ENCODE measurements at regions not wholly inside any gene's neighbourhood (a gene's known extent, or its start where the extent isn't known, plus 50 kb on each side); places are given as distances from the start of the nearest gene placed in this dataset.
"Not testable (repeated sequence)": the region's sequence is repeated elsewhere in the genome, so short reads cannot be mapped to it uniquely, and the experiment has no call there.

DNA sequence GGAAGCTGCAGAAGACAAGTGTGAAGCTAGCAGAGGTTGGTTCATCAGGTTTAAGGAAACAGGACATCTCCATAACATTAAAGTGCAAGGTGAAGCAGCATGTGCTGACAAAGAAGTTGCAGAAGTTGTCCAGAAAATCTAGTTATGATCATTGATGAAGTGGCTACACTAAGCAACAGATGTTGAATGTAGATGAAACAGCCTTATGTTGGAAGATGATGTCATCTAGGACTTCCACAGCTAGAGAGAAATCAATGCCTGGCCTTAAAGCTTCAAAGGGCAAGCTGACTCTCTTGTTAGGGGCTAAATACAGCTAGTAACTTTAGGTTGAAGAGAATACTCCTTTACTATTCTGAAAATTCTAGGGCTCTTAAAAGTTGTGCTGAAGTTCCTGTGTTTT, 340.2 kb upstream of the SOX9 start:
- DNase-seq (ENCODE audit: low spot score), result no peak

DNA sequence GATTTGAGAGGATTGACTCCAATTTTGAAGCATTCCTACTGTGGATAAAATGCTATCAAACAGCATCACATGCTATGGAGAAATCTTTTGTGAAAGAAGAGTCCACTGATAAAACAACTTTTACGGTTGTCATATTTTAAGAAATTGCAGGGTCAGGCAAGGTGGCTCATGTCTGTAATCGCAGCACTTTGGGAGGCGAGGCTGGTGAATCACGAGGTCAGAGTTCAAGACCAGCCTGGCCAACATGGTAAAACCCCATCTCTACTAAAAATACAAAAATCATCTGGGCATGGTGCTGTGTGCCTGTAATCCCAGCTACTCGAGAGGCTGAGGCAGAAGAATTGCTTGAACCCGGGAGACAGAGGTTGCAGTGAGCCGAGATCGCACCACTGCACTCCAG, 338.8 kb upstream of the SOX9 start:
- DNase-seq (ENCODE audit: low spot score), result not testable (repeated sequence)

DNA sequence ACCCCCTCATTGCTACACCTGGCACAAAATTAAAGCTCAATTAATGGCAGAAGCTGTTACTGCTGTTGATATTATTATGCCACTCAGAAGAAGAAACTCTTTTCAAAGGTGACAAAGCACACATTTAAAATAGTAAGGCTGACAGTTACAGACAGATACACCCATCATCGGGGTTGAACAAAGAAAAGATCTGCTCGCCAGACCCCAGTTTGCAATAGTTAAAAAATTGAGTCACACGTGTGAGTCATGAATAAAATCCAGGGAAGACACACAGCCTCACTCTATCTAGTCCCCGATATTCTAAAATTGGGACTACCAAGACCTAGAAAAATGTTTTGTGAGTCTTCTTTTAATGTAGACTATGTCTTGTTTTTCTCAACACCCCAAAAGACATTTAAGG, 330.0 kb upstream of the SOX9 start:
- DNase-seq (ENCODE audit: low spot score), result peak; percentile 41

DNA sequence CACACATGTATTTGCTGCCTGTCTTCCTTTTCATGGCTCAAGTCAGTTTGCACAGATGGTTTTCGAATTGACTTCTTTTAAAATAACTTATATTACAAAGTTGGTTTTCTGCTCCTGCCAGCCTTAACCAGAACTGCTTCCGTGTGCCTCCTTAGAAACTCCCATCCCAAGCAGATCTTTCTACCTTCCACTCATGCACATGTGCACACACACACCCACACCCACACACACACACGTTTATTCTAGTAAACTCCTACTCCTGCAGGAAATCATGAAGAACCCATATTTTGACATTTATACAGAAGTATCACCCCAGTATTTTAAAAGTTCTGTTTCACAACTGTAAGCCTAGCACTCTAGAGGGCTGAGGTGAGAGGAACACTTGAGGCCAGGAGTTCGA, 329.5 kb upstream of the SOX9 start:
- DNase-seq (ENCODE audit: low spot score), result no peak

DNA sequence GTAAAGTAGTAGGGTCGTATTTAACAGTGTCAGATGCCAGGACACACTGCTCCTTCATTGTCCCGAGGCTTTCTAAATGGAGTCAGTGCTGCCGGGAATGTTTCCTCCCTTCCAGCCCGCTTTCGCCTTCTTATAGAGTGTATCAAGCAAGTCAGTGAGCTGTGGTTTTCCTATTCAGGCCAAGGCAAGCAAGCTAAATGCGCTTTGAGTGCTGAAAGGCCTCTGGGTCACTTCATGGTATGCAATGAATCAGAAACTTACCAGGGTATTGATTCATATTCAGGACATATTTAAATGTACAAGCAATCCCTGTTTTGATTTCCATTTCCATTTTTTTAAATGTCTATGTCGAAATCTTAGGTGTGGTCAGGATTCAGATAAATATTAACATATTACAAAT, 327.9 kb upstream of the SOX9 start:
- DNase-seq (ENCODE audit: low spot score), result peak; percentile 11

DNA sequence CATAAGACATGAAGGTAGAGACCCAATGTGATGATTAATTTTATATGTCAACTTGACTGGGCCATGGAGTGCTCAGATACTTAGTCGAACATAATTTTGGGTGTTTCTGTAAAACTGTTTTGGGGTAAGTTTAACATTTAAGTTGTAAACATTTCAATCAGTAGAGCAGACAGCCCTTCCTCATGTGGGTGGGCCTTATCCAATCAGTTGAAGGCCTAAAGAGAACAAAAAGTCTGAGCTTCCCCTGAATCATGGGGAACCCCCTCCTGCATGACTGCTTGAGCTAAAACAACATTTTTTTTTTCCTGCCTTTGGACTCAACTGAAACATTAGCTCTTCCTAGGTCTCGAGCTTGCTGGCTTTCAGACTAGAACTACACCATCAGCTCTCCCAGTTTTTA, 327.3 kb upstream of the SOX9 start:
- no peak for DNase-seq (ENCODE audit: low spot score)

DNA sequence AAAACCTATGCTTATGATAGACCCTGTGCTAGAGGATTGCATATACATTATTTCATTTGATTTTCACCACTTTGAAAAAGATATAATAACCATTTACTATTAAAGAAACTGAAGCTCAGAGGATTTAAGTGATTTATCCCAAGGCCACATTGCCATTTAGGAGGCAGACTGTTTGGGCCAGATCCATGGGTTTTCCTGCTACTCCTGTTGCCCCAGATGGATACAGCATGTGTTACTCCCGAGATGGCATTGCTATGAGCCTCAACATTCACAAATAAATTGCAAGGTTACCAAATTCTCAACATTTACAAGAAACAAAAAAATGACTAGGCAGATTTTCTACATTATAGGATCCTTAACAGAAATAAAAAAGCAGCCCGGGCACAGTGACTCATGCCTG, 322.1 kb upstream of the SOX9 start:
- no peak for DNase-seq (ENCODE audit: low spot score)

DNA sequence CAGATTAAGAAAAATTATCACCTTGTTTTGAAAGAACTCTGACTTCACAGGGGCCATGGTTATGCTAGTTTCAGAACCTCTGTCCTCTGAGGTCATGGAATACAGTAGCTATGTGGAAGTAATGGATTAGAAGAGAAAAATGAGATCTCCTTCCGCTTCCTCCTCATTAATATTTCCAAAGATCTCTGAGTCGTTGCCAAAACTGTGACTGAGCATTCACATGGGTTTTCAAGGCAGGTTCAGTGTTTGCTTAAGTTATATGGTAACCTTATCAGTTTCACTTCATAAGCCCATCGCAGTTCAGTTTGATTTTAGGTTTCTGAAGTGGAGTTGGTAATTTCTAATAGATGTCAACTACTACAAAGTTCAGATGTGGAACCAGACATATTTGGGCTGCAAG, 321.2 kb upstream of the SOX9 start:
- no peak for DNase-seq (ENCODE audit: low spot score)

DNA sequence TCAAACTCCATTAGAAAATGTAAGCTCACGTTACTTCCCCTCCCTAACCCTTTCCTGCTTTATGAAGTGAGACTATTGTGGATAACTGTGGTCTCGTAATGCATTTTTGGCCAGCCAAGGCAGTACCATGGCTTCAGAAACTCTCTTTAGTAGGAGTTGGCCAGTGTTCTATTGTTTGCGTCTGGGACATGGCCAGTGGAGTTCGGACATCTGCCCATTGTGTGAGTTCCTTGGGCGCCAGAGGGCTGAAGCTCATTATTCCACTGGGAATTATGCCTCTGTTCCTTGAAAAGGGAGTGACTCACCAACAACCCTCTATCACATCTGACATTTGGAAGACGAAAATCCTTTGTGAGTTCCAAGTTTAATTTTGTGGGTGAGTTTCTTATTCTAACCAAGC, 319.5 kb upstream of the SOX9 start:
- peak; percentile 88 for DNase-seq (ENCODE audit: low spot score)

DNA sequence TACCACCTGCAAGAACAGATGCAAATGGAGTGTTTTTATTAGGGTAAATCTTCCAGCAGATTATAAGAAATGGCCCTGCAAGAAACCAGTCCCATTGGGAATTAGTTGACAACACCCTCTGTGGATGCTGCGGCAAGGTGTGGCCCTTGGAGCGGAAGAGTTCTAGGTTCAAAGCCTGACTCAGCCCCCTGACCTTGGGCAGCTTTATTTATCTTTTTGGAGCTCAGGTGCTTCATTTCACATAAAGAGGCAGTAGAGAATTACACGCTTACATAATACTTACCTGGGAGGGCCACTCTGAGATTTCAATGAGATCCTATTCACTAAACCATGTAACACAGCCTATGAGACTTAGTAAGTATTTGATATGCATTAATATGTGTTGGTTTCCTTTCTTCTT, 318.2 kb upstream of the SOX9 start:
- DNase-seq (ENCODE audit: low spot score), result no peak

DNA sequence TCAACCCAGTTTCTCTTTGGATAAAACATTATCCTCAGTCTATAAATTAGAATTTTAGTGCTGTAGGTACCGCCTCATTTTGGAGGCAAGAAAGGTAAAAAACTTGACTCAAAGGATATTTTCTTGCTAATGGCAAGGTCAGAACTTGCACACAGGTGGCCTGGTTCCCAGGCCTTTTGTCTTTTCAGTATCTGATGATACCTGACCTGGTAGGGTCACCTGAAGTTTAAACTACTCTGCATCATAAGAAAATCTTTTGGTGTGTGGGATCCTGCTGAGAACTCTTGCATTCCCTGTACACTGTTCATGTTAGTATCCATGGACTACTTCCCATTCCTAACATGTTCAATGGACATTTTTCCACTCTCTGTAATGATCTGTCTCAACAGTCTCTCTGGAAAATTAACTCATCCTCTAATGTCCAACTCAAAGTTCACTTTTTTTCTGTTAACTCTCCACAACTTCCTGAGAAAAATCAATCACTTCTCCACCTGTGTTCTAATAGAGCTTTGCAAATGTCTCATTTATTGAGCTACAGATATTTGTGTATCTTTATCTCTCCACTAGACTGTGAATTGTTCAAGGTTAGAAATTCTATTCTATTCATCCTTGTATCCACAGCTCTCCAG, 317.1 kb upstream of the SOX9 start:
- DNase-seq (ENCODE audit: low spot score), result no peak

DNA sequence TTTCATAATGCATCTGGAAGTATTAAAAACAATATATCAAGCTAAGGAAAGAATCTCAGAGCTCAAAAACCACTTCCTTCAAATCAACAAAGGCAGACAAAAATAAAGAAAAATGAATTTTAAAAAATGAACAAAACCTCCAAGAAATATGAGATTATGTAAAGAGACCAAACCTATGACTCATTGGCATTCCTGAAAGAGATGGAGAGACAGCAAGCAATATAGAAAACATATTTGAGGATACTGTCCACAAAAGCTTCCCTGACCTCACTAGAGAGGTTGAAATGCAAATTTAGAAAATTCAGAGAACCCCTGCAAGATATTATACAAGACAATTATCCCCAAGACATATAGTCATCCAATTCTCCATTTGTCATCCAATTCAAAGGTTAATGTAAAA, 311.3 kb upstream of the SOX9 start:
- no peak for DNase-seq (ENCODE audit: low spot score)

DNA sequence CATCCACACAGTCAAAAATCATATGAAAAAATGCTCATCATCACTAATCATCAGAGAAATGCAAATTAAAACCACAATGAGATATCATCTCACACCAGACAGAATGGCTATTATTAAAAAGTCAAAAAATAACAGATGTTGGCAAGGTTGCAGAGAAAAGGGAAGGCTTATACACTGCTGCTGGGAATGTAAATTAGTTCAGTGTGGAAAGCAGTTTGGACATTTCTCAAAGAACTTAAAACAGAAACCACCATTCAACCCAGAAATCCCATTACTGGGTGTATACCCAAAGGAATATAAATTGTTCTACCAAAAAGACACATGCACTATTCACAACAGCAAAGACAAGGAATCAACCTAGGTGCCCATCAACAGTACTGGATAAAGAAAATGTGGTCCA, 307.0 kb upstream of the SOX9 start:
- DNase-seq (ENCODE audit: low spot score), result not testable (repeated sequence)

DNA sequence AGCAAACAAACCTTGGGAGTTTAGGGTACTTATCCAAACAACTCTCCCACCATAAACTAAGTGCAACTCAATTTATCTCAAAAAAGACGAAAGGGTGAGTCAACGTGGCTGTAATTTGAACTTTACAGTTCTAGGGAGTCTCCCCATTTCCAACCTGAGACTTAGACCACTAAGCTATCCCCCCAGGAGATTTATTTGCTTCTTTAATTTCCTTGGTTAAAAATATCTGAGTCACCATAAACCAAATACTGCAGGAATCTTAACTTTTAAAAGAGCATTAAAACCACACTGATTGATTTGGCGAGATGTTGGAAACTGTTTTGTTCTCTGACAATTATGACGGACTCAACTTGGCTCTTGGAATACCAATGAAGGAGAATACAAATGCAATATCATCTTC, 299.3 kb upstream of the SOX9 start:
- no peak for DNase-seq (ENCODE audit: low spot score)

DNA sequence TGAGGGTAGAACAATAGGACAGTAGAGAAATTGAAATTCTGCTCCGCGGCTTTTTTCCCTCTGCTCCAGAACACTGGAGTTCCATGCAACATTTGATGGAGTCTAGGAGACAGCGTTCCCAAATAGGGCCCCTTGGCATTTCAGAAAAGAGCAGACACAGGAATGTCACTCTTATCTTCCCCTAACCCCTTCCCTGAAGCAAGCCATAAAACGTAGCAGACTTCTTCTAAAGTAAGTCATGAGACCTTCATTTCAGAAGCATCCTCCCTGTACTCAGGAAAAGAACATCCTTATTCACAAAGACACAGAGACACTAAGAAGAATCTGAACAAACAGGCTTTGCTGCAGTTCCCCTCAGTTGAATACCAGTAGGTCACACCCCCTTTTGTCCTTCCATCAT, 296.1 kb upstream of the SOX9 start:
- no peak for DNase-seq (ENCODE audit: low spot score)

DNA sequence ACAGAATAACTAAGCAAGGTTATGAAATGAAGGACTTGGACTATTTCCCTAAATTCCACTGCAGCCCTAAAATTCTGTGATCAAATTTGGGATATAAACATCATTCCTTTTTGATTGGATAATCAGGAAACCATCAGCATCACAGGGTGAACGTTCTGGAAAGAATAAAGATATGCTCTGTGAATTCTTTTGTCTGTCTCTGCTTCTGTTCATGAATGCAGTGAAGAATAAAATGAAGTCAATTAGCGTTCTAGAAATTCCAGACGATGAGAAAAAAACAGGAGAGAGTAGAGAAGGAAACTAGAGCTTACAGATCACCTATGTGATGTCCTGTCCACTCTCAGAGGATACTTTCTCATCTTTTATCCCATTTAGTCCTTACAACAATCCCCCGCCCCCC, 295.1 kb upstream of the SOX9 start:
- DNase-seq (ENCODE audit: low spot score), result peak; percentile 6

DNA sequence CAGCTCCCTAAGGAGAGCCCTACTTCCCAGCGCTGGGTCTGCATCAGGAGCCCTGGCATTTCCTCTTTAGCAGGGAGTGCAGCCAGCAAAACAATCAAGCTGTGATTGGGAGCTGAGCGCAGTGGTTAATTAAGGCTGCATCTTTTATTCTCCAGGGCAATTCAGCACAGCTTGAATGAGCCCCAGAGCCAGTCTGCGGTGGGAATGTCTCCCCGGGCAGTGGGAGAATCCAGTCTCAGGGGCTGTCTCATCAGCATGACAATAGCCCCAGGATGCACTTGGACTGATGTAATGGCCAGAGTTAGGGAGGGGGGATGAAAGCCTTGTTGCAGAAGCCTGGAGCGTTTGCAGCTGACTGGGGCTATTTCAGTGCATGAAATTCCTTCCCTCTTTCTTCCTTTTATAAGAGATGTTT, 292.6 kb upstream of the SOX9 start:
- peak; percentile 68 for DNase-seq (ENCODE audit: low spot score)

DNA sequence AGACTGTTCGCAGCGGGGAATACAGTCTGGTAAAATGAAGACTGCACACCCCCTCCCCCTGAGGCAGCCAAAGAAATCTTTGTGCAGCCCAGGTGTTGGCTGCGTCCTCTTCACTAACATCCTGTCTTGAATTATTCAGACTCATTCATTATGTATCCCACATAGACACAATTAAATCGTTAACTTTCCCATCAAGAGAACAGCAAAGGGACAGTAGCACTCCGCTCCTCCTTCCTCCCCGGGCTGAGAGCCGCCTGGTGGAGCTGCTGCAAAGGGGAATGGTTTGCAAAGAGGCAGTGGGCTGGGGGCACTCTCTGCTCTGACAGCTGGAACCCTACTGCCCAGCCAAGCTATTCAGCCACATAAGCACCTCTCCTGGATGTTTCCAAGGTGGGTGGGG, 290.0 kb upstream of the SOX9 start:
- no peak for DNase-seq (ENCODE audit: low spot score)

DNA sequence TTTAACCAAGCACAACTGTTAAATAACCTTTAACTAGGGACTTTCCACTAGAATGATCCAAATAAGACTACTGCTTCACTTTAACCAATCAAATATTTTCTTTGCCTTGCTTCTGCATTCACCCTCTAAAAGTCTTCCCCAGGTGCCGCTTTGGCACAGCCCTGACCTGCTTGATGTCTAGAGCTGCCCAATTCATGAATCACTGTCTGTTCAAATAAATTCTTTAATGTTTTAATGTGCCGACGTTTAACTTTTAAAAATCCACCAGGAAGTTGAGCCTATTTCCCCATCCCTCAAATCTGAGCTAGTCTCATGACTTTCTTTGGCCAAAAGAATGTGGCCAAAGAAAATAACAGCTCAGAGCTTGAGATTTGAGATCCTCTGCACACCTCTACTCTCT, 277.8 kb upstream of the SOX9 start:
- DNase-seq (ENCODE audit: low spot score), result no peak

DNA sequence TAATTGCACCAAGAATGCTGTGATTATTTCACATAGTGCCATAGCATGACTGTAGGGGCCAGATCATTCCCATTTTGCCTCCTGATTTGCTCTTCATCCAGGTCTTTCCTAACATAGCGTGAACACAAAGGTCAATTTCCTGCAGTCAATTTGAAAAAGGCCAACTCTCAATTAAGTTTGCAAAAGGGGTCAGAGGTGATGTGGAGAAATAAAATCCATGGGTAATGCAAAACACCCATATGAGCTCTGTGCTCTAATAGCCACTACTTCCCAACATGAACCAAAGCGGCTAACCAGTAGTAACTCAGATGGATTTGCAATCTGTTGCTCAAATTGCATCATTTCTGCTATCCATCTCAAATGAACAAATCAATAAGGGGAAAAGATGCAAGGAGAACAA, 275.5 kb upstream of the SOX9 start:
- DNase-seq (ENCODE audit: low spot score), result no peak

DNA sequence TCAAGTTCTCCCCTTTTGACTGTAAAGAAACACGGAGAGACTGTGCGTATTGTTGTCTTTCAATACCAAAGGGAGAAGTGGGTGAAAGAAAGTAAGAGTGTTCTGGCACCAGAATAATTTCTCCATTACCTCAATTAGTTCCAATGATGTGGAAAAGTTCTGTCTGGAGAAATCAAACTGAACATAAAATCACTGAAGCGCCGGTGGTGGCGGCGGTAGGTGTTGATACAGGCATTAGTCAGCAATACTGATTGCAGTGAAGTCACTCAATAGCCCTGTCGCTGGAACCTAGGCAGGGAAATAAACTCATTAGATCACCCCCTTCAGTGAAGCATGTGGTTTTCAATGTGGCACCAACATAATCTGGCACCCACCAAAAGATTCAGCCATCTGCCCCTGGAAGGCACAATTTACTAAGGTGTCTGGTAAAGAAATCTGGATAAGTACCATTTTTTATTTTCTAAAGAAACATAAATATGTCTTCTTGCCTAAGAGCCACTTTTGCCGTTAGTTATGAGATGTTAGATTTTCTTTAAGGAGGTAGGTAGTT, 274.2 kb upstream of the SOX9 start:
- DNase-seq (ENCODE audit: low spot score), result no peak

DNA sequence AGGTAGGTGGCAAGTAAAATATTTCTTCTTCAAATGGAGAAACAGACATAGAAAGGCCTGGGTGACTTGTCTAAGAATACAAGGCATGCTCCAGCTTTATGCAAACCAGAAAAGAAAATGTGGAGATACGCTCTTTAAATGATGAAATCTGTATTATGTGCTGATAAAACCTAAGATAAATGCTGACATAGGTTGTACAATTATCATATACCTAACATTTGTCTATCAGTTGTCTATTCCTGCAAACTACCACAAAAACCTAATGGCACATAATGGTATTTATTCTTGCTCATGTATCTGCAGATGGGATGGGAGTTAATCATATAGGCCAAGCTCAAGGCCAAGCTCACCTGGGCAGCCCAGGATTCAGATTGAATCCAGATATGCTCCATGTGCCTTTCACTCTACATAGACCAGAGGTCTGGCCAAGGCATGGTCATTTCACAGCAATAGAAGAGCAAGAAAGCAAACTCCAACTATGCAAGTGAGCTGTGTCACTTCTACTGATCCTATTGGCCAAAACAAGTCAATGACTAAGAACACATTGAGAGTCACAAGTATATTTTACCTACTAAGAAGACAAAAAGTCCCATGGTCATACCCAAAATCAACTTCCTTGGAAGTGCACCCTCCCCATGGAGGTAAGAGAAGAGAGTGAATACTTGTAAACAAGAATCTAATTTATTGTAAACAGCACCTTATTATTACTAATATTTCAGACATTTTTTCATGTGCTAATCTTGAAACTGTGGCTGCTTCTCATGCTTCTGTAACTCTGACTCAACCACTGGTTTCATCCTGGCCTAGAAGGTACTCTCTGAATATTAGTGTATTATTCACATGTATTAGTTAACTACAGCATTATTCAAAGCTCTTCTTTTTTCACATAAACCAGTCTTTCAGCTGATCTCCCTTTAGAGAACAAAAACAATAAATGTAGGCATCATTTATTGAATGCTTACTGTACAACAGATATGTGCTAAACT, 270.7 kb upstream of the SOX9 start:
- no peak for DNase-seq (ENCODE audit: low spot score)

DNA sequence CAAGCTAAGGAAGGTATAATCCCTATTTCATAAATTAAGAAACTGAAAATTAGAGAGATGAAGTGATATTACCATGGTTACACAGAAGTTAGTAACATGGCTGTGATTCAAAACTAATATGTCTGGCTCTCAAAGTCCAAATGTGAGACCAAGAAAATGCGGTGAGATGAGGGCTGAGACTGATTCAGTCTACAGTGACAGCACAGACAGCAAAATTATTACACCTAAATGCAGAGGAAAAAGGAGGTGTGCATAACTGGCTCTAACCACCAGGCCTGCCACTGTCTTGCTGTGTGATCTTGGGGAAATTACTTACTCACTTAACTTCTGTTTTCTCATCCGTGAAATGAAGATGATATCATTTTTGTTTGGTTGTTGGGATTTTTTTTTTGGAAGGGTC, 270.0 kb upstream of the SOX9 start:
- DNase-seq (ENCODE audit: low spot score), result no peak

Data from AG08395 (cell line).